NT2/D1 (cell line): ENCODE measurements at regions not wholly inside any gene's neighbourhood (a gene's known extent, or its start where the extent isn't known, plus 50 kb on each side); places are given as distances from the start of the nearest gene placed in this dataset.

Experiments
- SUZ12 ChIP-seq: IDR thresholded peaks from 2 replicates; pipeline ENCODE4 v1.6.1; 2011; ENCODE audit not compliant: insufficient read length, insufficient read depth; ENCODE audit errors: extremely low read depth
- YY1 ChIP-seq: IDR thresholded peaks from 2 replicates; pipeline ENCODE4 v1.6.1; 2011; ENCODE audit not compliant: insufficient read length, insufficient read depth
- ZNF274 ChIP-seq: IDR thresholded peaks from 2 replicates; pipeline ENCODE4 v1.6.1; 2011; ENCODE audit warnings: mild to moderate bottlenecking, low read depth, low read length

GRCh38 chr16:72536723-72537435 is 364.9 kb upstream of the PMFBP1 start:
- TF ChIP-seq YY1 (no peak), SUZ12 (no peak), ZNF274 (no peak)
